ENCODE measurements at regions not wholly inside any gene's neighbourhood (a gene's known extent, or its start where the extent isn't known, plus 50 kb on each side); places are given as distances from the start of the nearest gene placed in this dataset.

DNA sequence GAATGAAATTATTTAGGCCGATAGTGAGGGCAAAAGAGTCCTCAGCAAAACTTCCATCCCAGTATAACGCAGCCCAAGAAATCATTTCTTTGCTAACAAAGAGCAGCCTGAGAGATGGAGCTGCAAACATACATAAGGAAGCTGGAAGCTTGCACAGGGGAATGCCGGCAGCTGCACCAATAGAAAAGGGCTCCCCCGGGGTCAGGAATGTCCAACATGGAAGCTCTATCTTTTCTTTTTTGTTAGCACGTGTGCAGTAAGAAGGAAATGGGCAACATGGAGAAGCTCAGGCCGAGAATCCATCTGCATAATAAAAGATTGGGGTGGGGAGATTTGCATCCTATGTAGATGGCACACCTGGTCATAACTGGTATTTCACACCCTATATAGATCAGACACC is 1363.5 kb upstream of the PCDH20 start:
- TF ChIP-seq, protein P1, sequence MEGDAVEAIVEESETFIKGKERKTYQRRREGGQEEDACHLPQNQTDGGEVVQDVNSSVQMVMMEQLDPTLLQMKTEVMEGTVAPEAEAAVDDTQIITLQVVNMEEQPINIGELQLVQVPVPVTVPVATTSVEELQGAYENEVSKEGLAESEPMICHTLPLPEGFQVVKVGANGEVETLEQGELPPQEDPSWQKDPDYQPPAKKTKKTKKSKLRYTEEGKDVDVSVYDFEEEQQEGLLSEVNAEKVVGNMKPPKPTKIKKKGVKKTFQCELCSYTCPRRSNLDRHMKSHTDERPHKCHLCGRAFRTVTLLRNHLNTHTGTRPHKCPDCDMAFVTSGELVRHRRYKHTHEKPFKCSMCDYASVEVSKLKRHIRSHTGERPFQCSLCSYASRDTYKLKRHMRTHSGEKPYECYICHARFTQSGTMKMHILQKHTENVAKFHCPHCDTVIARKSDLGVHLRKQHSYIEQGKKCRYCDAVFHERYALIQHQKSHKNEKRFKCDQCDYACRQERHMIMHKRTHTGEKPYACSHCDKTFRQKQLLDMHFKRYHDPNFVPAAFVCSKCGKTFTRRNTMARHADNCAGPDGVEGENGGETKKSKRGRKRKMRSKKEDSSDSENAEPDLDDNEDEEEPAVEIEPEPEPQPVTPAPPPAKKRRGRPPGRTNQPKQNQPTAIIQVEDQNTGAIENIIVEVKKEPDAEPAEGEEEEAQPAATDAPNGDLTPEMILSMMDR (IDR thresholded peaks at IDR 0.05), result no peak
- TF ChIP-seq CREB1 (CRISPR knock-in tag; IDR thresholded peaks at IDR 0.05) (no peak), GTF2I (CRISPR knock-in tag; conservative IDR thresholded peaks at IDR 0.05) (no peak), NR2C2 (CRISPR knock-in tag; IDR thresholded peaks at IDR 0.05) (no peak), ZNF263 (CRISPR knock-in tag; IDR thresholded peaks at IDR 0.05; ENCODE audit: low read depth) (no peak)
- TF ChIP-seq, protein P2, sequence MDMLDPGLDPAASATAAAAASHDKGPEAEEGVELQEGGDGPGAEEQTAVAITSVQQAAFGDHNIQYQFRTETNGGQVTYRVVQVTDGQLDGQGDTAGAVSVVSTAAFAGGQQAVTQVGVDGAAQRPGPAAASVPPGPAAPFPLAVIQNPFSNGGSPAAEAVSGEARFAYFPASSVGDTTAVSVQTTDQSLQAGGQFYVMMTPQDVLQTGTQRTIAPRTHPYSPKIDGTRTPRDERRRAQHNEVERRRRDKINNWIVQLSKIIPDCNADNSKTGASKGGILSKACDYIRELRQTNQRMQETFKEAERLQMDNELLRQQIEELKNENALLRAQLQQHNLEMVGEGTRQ (CRISPR knock-in tag; IDR thresholded peaks at IDR 0.05), result no peak
